Ascending aorta (tissue), 2 donors: ENCODE measurements at regions not wholly inside any gene's neighbourhood (a gene's known extent, or its start where the extent isn't known, plus 50 kb on each side); places are given as distances from the start of the nearest gene placed in this dataset.

Experiments
- DNase-seq, 2 donors: peaks; one replicate each; pipeline ENCODE4 v3.0.0-alpha.2; 2019; ENCODE audit warnings: low spot score in 2 of 2
- H3K27ac ChIP-seq, 2 donors: fragments of 200-600 bp; sonication (generic); one replicate each; pipeline ENCODE4 v1.5.1; 2016 to 2017; ENCODE audit warnings: mild to moderate bottlenecking in 1 of 2
- H3K27me3 ChIP-seq: fragments of 200-600 bp; sonication (generic); one replicate; pipeline ENCODE4 v1.5.1; 2017
- H3K36me3 ChIP-seq, 2 donors: fragments of 200-600 bp; sonication (generic); one replicate each; pipeline ENCODE4 v1.5.1; 2016
- H3K4me1 ChIP-seq, 2 donors: fragments of 200-600 bp; sonication (generic); one replicate each; pipeline ENCODE4 v1.5.1; 2016 to 2017; ENCODE audit warnings: mild to moderate bottlenecking in 1 of 2
- H3K4me3 ChIP-seq, 2 donors: fragments of 200-600 bp; sonication (generic); one replicate each; pipeline ENCODE4 v1.5.1; 2016 to 2017; ENCODE audit warnings: mild to moderate bottlenecking in 1 of 2
- H3K9me3 ChIP-seq, 2 donors: fragments of 200-600 bp; sonication (generic); one replicate each; pipeline ENCODE4 v1.5.1; 2016
- CTCF ChIP-seq, 3 experiments: fragments of 200-600 bp in 2 of 3; fragments of 450-650 bp in 1 of 3; sonication (generic) in 2 of 3; IDR thresholded peaks; one replicate each; pipeline ENCODE4 v1.5.1; 2016 to 2019; ENCODE audit warnings: antibody characterized with exemption in 3 of 3, mild to moderate bottlenecking in 1 of 3, moderate library complexity in 1 of 3
- intact Hi-C: fragments of 100-400 bp; cut with DNase I; formaldehyde crosslinking; loops from one replicate; pipeline ENCODE4 v1.15.1; 2023

- no peaks in the 10 kb centered on the region for H3K36me3 ChIP-seq
- H3K4me1 ChIP-seq: no peaks in the 10 kb centered on the region
- intact Hi-C loops: no loop called here
- H3K4me3 ChIP-seq: no peak overlapping the region
- H3K9me3 ChIP-seq: no peaks in the 10 kb centered on the region
- no peak for DNase-seq
- H3K27me3 ChIP-seq: no peaks in the 10 kb centered on the region
- no peak overlapping the region for H3K27ac ChIP-seq
- TF ChIP-seq CTCF (IDR thresholded peaks at IDR 0.05): no peak
Observed at GRCh38 chr14:85752175-85752574, 222.2 kb downstream of the FLRT2 start.

- no peak overlapping the region for H3K27ac ChIP-seq
- intact Hi-C loops: no loop called here
- H3K9me3 ChIP-seq: no peaks in the 10 kb centered on the region
- H3K4me1 ChIP-seq: no peaks in the 10 kb centered on the region
- no peaks in the 10 kb centered on the region for H3K36me3 ChIP-seq
- no peak for TF ChIP-seq CTCF (IDR thresholded peaks at IDR 0.05)
- no peak overlapping the region for H3K4me3 ChIP-seq
- no peaks in the 10 kb centered on the region for H3K27me3 ChIP-seq
- no peak for DNase-seq
Observed at GRCh38 chr14:85744573-85744972, 214.6 kb downstream of the FLRT2 start.

- Histone ChIP-seq H3K4me1 (no peaks in the 10 kb centered on the region), H3K27me3 (no peaks in the 10 kb centered on the region), H3K27ac (no peak overlapping the region), H3K9me3 (no peaks in the 10 kb centered on the region), H3K4me3 (no peak overlapping the region), H3K36me3 (no peaks in the 10 kb centered on the region)
- DNase-seq: no peak
- no peak for TF ChIP-seq CTCF (IDR thresholded peaks at IDR 0.05)
- intact Hi-C loops: no loop called here
Observed at GRCh38 chr14:85732031-85732430, 202.1 kb downstream of the FLRT2 start.

GRCh38 chr14:85731186-85731585 lies 201.2 kb downstream of the FLRT2 start:
- Histone ChIP-seq H3K36me3 (no peaks in the 10 kb centered on the region), H3K27ac (no peak overlapping the region), H3K9me3 (no peaks in the 10 kb centered on the region), H3K4me3 (no peak overlapping the region), H3K4me1 (no peaks in the 10 kb centered on the region), H3K27me3 (no peaks in the 10 kb centered on the region)
- no peak for DNase-seq
- intact Hi-C loops: no loop called here
- TF ChIP-seq CTCF (IDR thresholded peaks at IDR 0.05): no peak

- H3K9me3 ChIP-seq: no peaks in the 10 kb centered on the region
- TF ChIP-seq CTCF (IDR thresholded peaks at IDR 0.05): no peak
- no peaks in the 10 kb centered on the region for H3K36me3 ChIP-seq
Observed at GRCh38 chr14:85728476-85729065, 198.6 kb downstream of the FLRT2 start.

GRCh38 chr14:85714069-85714468 lies 184.1 kb downstream of the FLRT2 start:
- Histone ChIP-seq H3K27me3 (no peaks in the 10 kb centered on the region), H3K36me3 (no peaks in the 10 kb centered on the region), H3K4me3 (no peak overlapping the region), H3K27ac (no peak overlapping the region), H3K4me1 (no peaks in the 10 kb centered on the region), H3K9me3 (no peaks in the 10 kb centered on the region)
- no peak for TF ChIP-seq CTCF (IDR thresholded peaks at IDR 0.05)
- no peak for DNase-seq
- intact Hi-C loops: no loop called here

More at GRCh38 chr14:85728476-85729065, 198.6 kb downstream of the FLRT2 start:
- Histone ChIP-seq H3K4me1 (no peaks in the 10 kb centered on the region), H3K27me3 (no peaks in the 10 kb centered on the region), H3K4me3 (no peak overlapping the region), H3K27ac (no peak overlapping the region)
- no peak for DNase-seq
- intact Hi-C loops: no loop called here
